HCT116 (cell line): ENCODE measurements at regions not wholly inside any gene's neighbourhood (a gene's known extent, or its start where the extent isn't known, plus 50 kb on each side); places are given as distances from the start of the nearest gene placed in this dataset.

Experiments
- ATAC-seq: fragments of 200-7000 bp; cut with Tn5 transposase; 2 replicates; pipeline ENCODE4 v1.9.1; 2020; ENCODE audit warnings: mild to moderate bottlenecking, moderate library complexity
- BruUV-seq: library from RNA; stranded (reverse); fragments of 400-500 nt; replicated peaks from 2 replicates; lab custom pipeline; 2021; lab: Mats Ljungman, UMichigan
- CTCF ChIA-PET: fragments of 300-600 bp; sonication (Branson Sonifier 250); formaldehyde crosslinking; loops from one replicate; lab custom pipeline; 2021; ENCODE audit warnings: antibody characterized with exemption; lab: Charles Lee
- POLR2A ChIA-PET: fragments of 300-600, 350-600 bp; sonication (Branson Sonifier 250); formaldehyde crosslinking; loops from one replicate; lab custom pipeline; 2021; ENCODE audit warnings: antibody characterized with exemption; lab: Charles Lee
- RAD21 ChIA-PET, 2 experiments: fragments of 300-600 bp; sonication (Branson Sonifier 250); formaldehyde crosslinking; loops; one replicate each; lab custom pipeline; 2023; ENCODE audit warnings: low total read pairs in 2 of 2; ENCODE audit not compliant: uncharacterized antibody in 2 of 2, unreplicated experiment in 2 of 2, low non-redundant PET in 1 of 2; lab: Charles Lee
- DNase-seq: peaks from one replicate; pipeline ENCODE4 v3.0.0-alpha.2; 2010; ENCODE audit warnings: low read depth, low spot score
- H2AFZ ChIP-seq: fragments of 200-600 bp; shearing (Covaris generic), sonication (generic); 2 replicates; pipeline ENCODE4 v1.6.1; 2017; ENCODE audit warnings: low read depth, mixed run types, mixed read lengths, antibody characterized with exemption, low read length; ENCODE audit not compliant: poor library complexity, severe bottlenecking
- H3K27ac ChIP-seq: 2 replicates; pipeline ENCODE4 v1.5.1; 2012; ENCODE audit warnings: low read depth, low read length
- H3K27me3 ChIP-seq: fragments of 200-600 bp; sonication (generic); 2 replicates; pipeline ENCODE4 v1.6.1; 2016; ENCODE audit warnings: mixed run types, low read length, mixed read lengths; ENCODE audit not compliant: insufficient read depth
- H3K36me3 ChIP-seq, 2 experiments: fragments of 200-500 bp in 1 of 2; fragments of 200-600 bp in 1 of 2; sonication (Bioruptor generic) in 1 of 2; sonication (generic) in 1 of 2; 2 replicates each; pipeline versions ENCODE4 v1.5.1 to v1.6.1; 2014 to 2016; ENCODE audit warnings: low read length in 2 of 2, inconsistent platforms in 1 of 2, mixed read lengths in 1 of 2, mixed run types in 1 of 2; ENCODE audit not compliant: insufficient read depth in 2 of 2, control insufficient read depth in 1 of 2
- H3K4me1 ChIP-seq, 2 experiments: fragments of 200-600 bp in 1 of 2; sonication (generic) in 1 of 2; 2 replicates each; pipeline versions ENCODE4 v1.5.1 to v1.6.1; 2012 to 2017; ENCODE audit warnings: low read length in 2 of 2, inconsistent platforms in 1 of 2, mild to moderate bottlenecking in 1 of 2, mixed read lengths in 1 of 2, mixed run types in 1 of 2, moderate library complexity in 1 of 2; ENCODE audit not compliant: insufficient read depth in 2 of 2, control insufficient read depth in 1 of 2
- H3K4me2 ChIP-seq: fragments of 200-600 bp; sonication (generic); 2 replicates; pipeline ENCODE4 v1.6.1; 2017; ENCODE audit warnings: mixed run types, low read length, mixed read lengths
- H3K4me3 ChIP-seq, 2 experiments: fragments of 200-600 bp in 1 of 2; sonication (generic) in 1 of 2; replicated peaks in 1 of 2; 2 replicates each; pipeline ENCODE4 v1.5.1; 2011 to 2016; ENCODE audit warnings: low read length in 2 of 2, control low read depth in 1 of 2, low read depth in 1 of 2, mild to moderate bottlenecking in 1 of 2, mixed read lengths in 1 of 2, mixed run types in 1 of 2
- H3K79me2 ChIP-seq: fragments of 200-600 bp; sonication (generic); 2 replicates; pipeline ENCODE4 v1.6.1; 2017; ENCODE audit warnings: mild to moderate bottlenecking, mixed run types, low read length, moderate library complexity, mixed read lengths; ENCODE audit not compliant: insufficient read depth
- H3K9ac ChIP-seq: fragments of 200-600 bp; sonication (generic); 2 replicates; pipeline ENCODE4 v1.6.1; 2016; ENCODE audit warnings: low read length, mixed read lengths
- H3K9me2 ChIP-seq: fragments of 200-600 bp; sonication (generic), shearing (Covaris generic); 2 replicates; pipeline ENCODE4 v1.6.1; 2017; ENCODE audit warnings: mixed run types, mild to moderate bottlenecking, moderate library complexity; ENCODE audit not compliant: insufficient read depth
- H3K9me3 ChIP-seq, 2 experiments: fragments of 200-500 bp in 1 of 2; fragments of 200-600 bp in 1 of 2; sonication (Bioruptor generic) in 1 of 2; sonication (generic) in 1 of 2; 2 replicates each; pipeline ENCODE4 v1.6.1; 2014 to 2017; ENCODE audit warnings: low read length in 2 of 2, mixed read lengths in 2 of 2, inconsistent platforms in 1 of 2, low read depth in 1 of 2, mild to moderate bottlenecking in 1 of 2, mixed run types in 1 of 2, moderate library complexity in 1 of 2; ENCODE audit not compliant: control insufficient read depth in 1 of 2, insufficient read depth in 1 of 2
- H4K20me1 ChIP-seq: fragments of 200-600 bp; sonication (generic), shearing (Covaris generic); 2 replicates; pipeline ENCODE4 v1.6.1; 2017; ENCODE audit warnings: mixed run types, mild to moderate bottlenecking, moderate library complexity; ENCODE audit not compliant: insufficient read depth
- CBX3 ChIP-seq: IDR thresholded peaks from 2 replicates; pipeline ENCODE4 v1.6.1; 2012; ENCODE audit warnings: low read depth
- JUND ChIP-seq: IDR thresholded peaks from 2 replicates; pipeline ENCODE4 v1.6.1; 2012
- RAD21 ChIP-seq: IDR thresholded peaks from 2 replicates; pipeline ENCODE4 v1.6.1; 2012; ENCODE audit warnings: low read depth, mild to moderate bottlenecking
- SIN3A ChIP-seq: IDR thresholded peaks from 2 replicates; pipeline ENCODE4 v1.6.1; 2012; ENCODE audit warnings: low read depth
- SP1 ChIP-seq: IDR thresholded peaks from 2 replicates; pipeline ENCODE4 v1.6.1; 2012; ENCODE audit warnings: low read depth
- TCF7L2 ChIP-seq: IDR thresholded peaks from 2 replicates; pipeline ENCODE4 v1.7.0; 2011; ENCODE audit warnings: borderline replicate concordance, inconsistent platforms; ENCODE audit not compliant: insufficient read depth, insufficient read length; ENCODE audit errors: extremely low read depth
- YY1 ChIP-seq: IDR thresholded peaks from 2 replicates; pipeline ENCODE4 v1.6.1; 2011; ENCODE audit warnings: low read length, low read depth, moderate library complexity, mild to moderate bottlenecking; ENCODE audit not compliant: insufficient replicate concordance; ENCODE audit errors: extremely low read depth
- intact Hi-C: fragments of 100-400 bp; cut with micrococcal nuclease; formaldehyde crosslinking; loops from 2 replicates; pipeline ENCODE4 v1.10.0; 2022
- TF ChIP-seq, protein P1 (sequence below), 3 experiments: fragments of 200-600 bp in 1 of 3; sonication (generic) in 1 of 3; IDR thresholded peaks in 2 of 3; conservative IDR thresholded peaks in 1 of 3; 2 replicates each; pipeline ENCODE4 v1.5.1; 2012 to 2017; ENCODE audit warnings: low read depth in 2 of 3, low read length in 2 of 3, antibody characterized with exemption in 1 of 3, borderline replicate concordance in 1 of 3, control low read depth in 1 of 3, mild to moderate bottlenecking in 1 of 3, mixed read lengths in 1 of 3, mixed run types in 1 of 3, moderate library complexity in 1 of 3; ENCODE audit not compliant: insufficient read depth in 1 of 3

DNA sequence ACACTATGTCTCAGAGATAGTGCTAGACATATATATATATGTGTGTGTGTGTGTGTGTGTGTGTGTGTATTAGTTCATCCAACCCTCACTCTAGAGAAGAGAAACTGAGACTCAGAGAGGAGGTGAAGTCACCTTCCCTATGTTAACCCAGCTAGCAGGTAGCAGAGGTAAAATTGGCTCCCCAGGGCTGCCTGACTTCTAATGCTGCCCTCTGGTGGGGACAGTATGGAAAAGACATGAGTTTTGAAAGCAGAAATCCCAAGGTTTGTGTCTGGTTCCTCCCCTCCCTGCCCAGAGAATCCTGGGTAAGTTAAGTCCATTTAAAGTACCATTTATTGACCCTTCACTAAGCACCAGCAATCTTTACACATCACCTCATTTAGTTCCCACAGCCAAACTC, 137.7 kb downstream of the THNSL2 start:
- Histone ChIP-seq H3K9ac (no peak overlapping the region), H3K4me3 (no peak overlapping the region), H3K9me2 (no peaks in the 10 kb centered on the region), H3K27ac (no peak overlapping the region), H3K4me2 (no peak overlapping the region), H3K4me1 (no peaks in the 10 kb centered on the region), H2AFZ (peak overlapping the region; percentile 95), H3K79me2 (no peaks in the 10 kb centered on the region), H3K9me3 (no peaks in the 10 kb centered on the region), H3K27me3 (0 out of 2 replicates have a peak, but pooled peaks cover 3% of the 10 kb centered on the region), H4K20me1 (no peaks in the 10 kb centered on the region), H3K36me3 (no peaks in the 10 kb centered on the region)
- intact Hi-C loops: loop anchor here (1.0 kb wide), 1 partner anchor 117 kb away; no protein-coding TSS in a partner anchor
- TF ChIP-seq, protein P1, sequence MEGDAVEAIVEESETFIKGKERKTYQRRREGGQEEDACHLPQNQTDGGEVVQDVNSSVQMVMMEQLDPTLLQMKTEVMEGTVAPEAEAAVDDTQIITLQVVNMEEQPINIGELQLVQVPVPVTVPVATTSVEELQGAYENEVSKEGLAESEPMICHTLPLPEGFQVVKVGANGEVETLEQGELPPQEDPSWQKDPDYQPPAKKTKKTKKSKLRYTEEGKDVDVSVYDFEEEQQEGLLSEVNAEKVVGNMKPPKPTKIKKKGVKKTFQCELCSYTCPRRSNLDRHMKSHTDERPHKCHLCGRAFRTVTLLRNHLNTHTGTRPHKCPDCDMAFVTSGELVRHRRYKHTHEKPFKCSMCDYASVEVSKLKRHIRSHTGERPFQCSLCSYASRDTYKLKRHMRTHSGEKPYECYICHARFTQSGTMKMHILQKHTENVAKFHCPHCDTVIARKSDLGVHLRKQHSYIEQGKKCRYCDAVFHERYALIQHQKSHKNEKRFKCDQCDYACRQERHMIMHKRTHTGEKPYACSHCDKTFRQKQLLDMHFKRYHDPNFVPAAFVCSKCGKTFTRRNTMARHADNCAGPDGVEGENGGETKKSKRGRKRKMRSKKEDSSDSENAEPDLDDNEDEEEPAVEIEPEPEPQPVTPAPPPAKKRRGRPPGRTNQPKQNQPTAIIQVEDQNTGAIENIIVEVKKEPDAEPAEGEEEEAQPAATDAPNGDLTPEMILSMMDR (IDR thresholded peaks at IDR 0.05 in 2 of 3, conservative IDR thresholded peaks at IDR 0.05 in 1 of 3; ENCODE audit: borderline replicate concordance in 1 of 3, insufficient read depth in 1 of 3, low read depth in 2 of 3, low read length in 2 of 3): peak; percentile 66 to 71 (median 66)
- TF ChIP-seq RAD21 (peak; percentile 69), SIN3A (no peak), TCF7L2 (no peak), SP1 (no peak), CBX3 (peak; percentile 68; the same call in 1 of the 2 replicates), JUND (no peak)
- DNase-seq (peak; percentile 51), ATAC-seq (peak; percentile 87)
- RAD21 ChIA-PET: interaction anchor here in 1 of 2 experiments (0.6 kb wide), 1 partner anchor 115 kb away, joined by 3 read pairs; no protein-coding TSS in a partner anchor
- POLR2A ChIA-PET: no interaction called here
- CTCF ChIA-PET: interaction anchor here (0.6 to 1.2 kb wide), 2 partner anchors 12 to 97 kb away, joined by 3 to 4 read pairs; no protein-coding TSS in a partner anchor
- no TSS peak for BruUV-seq

DNA sequence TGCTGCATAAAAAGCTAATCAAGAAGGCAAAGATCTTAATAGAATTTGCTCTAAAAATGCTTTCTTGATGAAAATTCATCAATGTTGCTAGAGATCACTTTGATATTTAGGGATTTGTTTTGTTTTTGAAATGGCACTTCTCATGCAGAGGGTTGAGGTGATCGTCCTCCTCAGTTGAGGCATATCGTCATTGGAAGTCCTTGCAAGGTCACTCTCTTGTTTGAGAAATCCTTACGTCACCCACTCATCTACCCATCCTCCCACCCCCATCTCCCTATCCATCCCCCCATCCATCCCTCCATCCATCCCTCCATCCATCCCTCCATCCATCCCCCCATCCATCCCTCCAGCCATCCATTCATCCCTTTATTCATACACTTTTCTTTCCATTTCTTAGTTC, 133.7 kb downstream of the THNSL2 start:
- H3K9me2 ChIP-seq: no peaks in the 10 kb centered on the region
- H3K9me3 ChIP-seq: no peaks in the 10 kb centered on the region
- ATAC-seq (no peak), DNase-seq (no peak)
- H3K4me1 ChIP-seq: no peaks in the 10 kb centered on the region
- no peak for TF ChIP-seq YY1
- no peaks in the 10 kb centered on the region for H3K27me3 ChIP-seq
- H3K27ac ChIP-seq: no peak overlapping the region
- no peaks in the 10 kb centered on the region for H3K79me2 ChIP-seq
- ChIA-PET POLR2A (no interaction called here), CTCF (no interaction called here), RAD21 (no interaction called here)
- BruUV-seq: no TSS peak
- no peaks in the 10 kb centered on the region for H4K20me1 ChIP-seq
- no peak overlapping the region for H3K4me3 ChIP-seq
- H3K36me3 ChIP-seq: no peaks in the 10 kb centered on the region
- H3K9ac ChIP-seq: no peak overlapping the region
- H3K4me2 ChIP-seq: no peak overlapping the region
- intact Hi-C loops: no loop called here
- no peak overlapping the region for H2AFZ ChIP-seq
